ENCODE measurements at regions not wholly inside any gene's neighbourhood (a gene's known extent, or its start where the extent isn't known, plus 50 kb on each side); places are given as distances from the start of the nearest gene placed in this dataset.
"Not testable (repeated sequence)": the region's sequence is repeated elsewhere in the genome, so short reads cannot be mapped to it uniquely, and the experiment has no call there.

DNA sequence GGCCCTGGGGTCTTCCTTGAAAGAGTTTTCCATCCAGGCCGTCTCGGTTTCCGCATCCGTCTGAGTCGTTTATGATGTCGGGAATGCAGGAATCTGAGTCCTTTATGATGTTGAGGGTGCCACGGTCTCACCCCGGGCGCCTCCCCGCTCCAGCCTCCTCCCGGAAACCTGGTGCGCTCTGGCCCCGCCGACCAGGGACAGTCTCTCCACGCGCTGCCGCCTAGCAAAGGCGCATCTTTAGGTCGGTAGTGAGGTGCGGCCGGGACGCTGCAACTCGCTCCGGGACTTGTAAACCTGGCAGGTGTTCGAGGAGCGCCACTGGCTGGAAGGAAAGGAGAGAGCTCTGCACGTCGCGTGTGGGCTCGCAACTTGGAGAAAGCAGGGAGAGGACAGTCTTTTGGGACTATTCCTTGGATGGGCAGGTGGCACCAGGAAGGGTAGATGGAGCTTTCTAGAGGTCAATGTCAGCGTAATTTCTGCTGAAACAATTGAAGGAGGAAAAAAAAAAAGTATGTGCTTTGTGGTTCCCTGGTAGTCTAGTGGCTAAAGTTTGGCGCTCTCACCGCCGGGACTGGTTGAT is 132.0 kb downstream of the FAM72B start:
- DNase-seq, result peak in 1 of 4 experiments; percentile 14

DNA sequence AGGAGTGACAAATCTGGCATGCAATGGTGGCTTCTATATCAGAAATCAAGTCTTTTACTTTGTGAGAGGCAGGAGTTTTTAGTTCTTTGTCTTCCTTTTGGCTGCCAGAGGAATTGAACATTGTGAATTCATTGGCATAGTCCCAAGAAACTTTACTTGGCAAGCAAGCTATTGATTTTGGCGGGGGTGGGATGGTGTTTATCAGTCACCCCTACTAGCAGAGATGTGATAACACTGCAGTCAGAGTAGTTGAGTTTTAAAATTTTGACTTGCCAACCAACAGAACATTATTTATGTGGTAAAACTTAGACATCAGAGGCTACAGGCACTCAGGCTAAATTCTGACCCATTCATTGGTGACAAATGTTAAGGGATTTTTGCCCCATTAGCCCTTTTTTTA is 129.2 kb downstream of the FAM72B start:
- DNase-seq, result not testable (repeated sequence)

DNA sequence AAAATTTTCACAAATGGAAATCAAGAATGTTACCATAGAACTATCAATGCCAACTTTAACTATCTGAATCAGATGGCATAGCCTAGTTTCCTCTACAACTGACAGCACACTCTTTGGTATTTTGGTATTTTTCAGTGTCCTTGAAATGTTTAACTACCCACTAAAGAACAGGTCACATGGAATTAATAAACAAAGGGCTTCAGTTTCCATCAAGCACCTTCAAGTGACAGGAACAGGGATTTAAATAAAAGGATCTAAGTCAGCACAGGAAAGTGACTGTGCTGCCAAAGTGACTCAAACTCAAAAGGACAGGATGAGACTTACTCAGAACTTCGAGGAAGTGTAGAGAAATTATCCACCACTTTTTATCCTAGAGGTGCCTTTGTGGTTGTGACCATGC is 117.2 kb downstream of the FAM72B start:
- DNase-seq, result not testable (repeated sequence)

DNA sequence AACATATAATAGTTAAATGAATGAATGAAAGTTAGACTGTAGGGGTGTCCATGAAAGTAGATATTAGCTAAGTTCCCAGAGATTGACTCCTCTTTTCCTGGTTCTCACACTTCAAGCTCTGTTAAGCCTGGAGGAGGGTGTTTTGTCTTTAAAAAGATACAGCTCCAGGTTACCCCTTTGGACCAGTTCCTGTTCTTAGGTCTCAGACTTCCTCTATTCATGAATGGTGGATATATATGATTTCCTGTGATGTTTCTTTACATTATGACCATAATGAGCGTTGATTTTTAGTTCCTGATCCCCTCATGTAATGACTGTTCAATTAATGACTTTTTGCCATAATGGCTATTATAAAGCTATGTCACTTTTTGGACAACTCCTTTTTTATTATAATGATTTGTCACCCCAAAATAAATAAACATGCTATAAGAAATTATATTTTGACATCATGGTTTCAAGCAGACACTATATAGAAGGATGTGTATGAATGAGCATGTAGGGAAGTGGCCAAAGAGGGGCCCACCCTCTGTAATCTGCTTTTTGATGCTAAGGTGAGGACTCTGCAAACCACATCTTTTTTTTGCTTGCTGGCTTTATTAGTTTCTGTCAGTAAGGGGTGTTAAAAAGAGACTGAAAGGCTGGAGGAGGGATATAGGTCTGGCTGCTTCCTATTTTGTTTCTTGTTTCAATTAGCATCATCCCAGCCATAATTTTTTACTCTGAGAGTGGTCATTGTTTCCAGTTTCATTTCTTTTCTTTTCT is 115.2 kb downstream of the FAM72B start:
- DNase-seq, result not testable (repeated sequence)

DNA sequence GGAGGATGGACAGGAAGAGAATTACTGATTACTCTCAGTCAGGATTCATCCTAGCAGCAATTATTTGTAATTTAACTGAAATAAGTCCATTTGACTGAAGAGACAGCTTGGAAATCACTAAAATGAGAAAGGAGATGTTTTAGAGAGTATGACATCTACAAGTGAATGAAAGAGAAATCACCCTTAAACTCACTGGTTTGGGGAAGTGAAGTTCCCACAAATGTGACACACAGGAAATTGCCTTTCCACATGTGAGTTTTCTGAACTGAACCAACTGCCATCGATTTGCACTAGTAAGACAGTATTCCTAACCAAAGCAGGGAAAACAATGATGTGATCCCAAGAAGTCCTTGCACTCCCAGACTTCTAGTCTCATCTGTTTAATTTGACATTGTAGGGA is 110.3 kb downstream of the FAM72B start:
- DNase-seq, result not testable (repeated sequence)

DNA sequence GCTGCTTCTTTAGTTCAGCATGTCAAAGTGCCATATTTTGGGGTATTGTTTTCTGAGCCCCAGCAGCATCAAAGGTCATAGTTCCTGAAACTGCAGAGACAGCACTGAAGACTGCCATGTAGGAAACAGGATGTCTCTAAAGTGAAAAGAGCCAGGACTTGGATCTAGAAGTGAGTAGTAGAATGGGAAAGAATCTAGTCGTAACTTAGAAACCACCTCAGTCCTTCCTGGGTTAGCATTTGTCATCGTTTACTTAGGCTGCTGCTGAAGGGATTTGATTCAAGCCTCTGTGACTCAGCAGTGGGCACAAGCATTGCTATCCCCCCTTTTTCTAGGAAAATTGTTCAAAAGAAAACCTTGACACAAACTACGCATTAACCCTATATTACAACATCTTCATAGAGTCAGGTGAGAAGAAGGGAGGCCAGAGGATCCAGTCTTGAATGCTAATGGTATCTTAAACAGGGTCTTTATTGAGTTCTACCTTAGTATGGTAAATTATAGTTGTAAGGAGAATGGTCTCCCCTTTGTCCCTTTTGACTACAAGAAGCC is 108.8 kb downstream of the FAM72B start:
- not testable (repeated sequence) for DNase-seq

DNA sequence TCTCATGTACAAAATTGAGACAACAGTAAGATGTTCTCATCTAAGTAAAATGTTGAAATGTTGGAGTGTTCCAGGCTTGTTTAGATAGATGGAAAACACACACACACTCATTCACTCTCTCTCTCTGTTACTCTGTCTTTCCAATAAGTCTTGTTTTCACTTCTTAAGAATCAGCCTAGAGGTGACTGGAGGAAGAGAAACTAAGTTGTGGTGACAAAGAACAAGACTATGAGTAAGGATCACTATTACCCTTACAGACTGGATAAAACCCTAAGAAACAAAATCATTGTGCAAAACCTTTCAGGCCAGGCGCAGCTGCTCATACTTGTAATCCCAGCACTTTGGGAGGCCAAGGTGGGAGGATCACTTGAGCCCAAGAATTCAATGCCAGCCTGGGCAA is 107.5 kb downstream of the FAM72B start:
- DNase-seq, result not testable (repeated sequence)

DNA sequence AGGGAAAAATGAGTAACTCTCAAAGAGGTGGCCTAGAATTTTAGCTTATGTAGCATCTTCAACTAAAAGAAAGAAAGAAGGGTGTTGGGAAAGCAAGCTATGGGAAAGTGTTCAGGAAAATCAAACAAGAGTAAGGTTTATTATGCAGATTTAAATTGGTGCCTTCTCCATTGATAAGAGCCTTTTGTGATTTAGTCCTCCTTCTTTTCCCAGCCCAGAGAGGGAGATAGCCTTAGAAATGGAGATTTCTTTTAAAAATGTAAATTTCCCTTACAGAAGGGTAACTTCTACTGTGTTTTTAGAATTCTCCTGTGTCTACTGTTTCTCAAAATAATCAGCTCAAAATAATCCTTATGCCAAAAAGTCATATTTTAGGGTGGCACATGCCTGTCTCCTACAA is 104.5 kb downstream of the FAM72B start:
- DNase-seq, result not testable (repeated sequence)

DNA sequence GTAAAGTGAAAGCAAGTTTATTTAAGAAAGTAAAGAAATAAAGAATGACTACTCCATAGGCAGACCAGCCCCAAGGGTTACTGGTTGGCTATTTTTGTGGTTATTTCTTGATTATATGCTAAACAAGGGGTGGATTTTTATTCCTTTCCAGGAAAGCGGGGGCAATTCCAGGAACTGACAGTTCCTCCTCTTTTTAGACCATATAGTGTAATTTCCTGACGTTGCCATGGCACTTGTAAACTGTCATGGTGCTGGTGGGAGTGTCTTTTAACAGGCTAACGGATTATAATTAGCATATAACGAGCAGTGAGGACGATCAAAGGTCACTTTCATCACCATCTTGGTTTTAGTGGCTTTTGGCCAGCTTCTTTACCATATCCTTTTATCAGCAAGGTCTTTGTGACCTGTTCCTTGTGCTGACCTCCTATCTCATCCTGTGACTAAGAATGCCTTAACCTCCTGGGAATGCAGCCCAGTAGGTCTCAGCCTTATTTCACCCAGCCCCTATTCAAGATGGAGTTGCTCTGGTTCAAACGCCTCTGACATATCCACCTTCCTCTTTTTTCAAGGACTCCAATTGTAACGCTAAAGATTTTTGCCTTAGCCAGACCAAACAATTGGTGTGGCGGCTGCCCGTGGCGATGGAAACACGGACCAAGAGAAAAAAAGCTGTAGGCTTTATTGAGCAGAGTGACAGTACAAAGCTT is 103.8 kb downstream of the FAM72B start:
- DNase-seq, result peak; percentile 8 to 30 (median 24)

DNA sequence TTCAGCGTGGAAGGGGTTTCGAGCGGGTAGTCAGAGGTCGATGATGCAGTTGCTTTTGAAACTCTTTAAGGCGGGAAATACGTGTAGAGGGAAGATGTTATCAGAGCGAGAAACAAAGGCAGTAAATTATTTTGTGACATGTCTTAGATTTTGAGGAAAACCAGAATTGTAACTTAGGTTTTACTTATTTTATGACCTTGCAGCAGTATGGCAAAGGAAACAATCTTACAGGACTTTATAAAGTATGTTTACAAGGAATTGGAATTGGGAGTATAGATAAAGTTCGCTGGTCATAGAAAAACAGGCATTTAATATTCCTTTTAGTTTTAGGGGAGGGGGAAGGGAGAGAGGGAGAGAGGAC is 103.3 kb downstream of the FAM72B start:
- not testable (repeated sequence) for DNase-seq

DNA sequence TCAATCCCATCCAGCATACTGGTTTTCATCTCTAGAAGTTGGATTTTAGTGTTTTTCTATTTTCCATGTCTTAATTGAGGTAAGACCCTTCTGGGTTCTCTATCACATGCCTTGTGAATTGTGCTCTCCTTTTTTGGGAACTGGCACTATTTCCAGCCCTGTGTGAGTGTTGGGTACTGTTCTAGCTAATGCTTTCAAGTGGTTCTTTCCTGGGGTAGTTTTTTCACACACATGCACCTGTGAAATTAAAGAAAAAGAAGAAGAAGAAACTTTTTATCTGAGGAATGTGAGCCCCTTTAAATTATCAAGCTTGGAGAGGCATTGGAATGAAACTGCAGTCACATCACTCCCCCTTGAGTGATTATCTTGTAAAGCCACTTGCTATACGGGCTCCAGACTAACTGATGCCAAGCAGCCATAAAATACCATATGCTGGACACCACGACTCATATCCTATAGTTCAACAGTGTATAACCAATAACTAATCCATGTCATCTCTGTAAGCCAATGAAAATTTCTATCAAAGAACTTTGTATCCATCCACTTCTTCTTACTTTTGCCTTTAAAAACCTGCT is 102.4 kb downstream of the FAM72B start:
- DNase-seq, result peak in 1 of 4 experiments; percentile 0

DNA sequence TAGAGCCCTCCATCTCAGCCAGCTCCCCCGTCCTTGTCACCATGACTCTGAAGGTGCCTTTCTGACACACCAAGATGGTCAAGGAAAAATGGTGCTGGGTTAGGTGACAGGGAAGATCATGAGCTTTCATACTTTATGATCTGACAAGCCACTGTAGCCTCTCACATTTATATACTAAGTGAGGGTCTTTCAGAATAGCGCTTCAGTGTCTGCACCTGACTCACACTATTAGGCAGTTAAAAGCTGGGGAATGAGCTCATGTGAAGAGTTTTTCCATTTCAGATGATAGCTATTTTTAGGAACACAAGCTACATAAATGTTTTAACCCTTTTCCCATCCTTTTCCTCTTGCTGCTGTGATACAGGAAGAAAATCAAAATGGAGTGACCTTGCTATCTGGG is 101.1 kb downstream of the FAM72B start:
- not testable (repeated sequence) for DNase-seq

DNA sequence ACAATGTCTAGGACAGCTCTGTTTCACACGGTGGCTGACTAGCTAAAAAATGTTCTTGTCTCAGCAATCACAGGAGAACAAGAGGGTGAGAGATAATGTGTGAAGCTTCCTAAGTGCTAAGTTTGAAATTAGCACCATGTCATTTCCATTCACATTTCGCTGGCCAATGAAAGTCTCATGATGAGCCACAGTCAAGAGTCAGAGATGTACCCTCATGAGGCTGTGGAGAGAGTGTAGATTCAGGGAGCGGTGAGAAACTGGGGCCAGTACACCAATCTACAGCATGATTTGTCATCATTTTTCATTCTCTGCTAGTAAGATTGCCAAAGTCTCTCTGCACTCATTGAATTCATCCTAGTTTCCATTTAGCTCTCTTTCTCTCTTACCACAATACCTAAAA is 97.9 kb downstream of the FAM72B start:
- DNase-seq, result not testable (repeated sequence)

DNA sequence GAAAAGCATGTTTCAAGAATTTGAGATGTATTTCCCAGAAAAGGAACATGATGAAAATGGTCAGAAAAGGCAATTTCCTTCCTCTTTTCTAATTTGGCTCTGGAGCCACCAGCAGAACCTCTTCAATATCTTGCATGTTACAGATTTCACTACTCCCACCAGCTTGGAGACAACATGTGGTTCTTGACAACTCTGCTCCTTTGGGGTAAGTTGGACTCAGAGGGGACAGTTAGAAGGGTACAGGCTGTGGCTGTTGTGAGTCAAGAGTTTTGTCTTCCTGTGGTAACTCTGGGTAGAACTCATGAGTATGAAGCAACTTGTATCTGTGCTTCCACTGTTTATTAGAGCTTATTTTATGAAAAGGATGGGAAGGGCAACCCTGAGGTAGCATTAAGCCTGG is 96.9 kb downstream of the FAM72B start:
- peak in 2 of 4 experiments; percentile 0 for DNase-seq

DNA sequence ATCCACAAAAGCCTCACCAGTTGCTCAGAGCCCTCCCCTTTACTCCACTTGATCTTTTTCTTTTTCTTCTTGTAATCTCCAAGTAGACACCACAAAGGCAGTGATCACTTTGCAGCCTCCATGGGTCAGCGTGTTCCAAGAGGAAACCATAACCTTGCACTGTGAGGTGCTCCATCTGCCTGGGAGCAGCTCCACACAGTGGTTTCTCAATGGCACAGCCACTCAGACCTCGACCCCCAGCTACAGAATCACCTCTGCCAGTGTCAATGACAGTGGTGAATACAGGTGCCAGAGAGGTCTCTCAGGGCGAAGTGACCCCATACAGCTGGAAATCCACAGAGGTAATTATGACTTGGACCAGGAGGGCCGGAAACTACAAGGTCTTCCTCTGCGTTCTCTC is 95.6 kb downstream of the FAM72B start:
- not testable (repeated sequence) for DNase-seq

DNA sequence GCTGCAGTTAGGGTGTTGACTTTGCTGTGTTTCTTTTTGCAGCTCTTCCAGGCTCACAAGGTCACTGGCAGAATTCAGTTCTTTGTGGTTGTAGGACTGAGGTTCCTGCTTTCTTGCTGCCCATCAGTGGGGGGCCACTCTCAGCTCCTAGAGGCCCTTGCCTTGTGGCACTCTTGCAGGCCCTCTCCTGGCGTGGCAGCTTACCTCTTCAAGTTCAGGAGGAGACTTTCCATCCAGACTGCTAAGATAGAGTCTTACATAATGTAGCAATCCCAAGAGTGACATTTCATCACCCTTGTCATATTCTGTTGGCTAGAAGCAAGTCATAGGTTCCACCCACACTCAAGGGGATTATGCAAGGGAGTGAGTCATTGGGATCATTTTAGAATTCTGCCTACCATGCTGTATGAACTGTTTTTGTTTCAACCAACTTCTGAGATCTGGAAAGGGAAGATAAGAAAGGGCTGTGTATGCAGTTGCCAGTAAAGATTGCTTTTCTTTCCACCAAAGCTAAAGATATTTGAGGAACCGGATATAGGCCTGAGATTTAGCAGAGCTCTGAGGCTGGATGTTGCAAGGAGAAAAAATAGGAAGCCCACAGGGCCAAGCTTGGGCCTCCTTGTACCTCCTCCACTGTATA is 91.7 kb downstream of the FAM72B start:
- peak; percentile 60 to 91 (median 74) for DNase-seq

DNA sequence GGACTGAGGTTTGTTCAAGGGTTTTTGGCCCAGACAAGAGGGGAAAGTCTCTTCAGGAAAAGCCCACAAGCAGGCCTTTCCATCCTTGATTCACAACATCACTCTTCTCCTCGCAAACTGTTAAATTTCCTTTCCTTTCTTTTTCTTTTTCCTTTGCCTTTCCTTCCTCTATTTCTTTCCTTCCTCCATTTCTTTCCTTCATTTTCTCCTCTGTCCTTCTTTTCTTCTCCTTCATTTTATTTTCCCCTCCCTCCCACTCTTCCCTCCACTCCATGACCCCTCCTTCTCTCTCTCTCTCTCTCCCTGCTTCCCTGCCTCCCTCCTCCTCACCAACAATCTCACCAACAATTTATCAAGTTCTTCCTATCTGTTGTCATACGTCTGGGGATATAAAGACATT is 89.1 kb downstream of the FAM72B start:
- DNase-seq, result not testable (repeated sequence)

DNA sequence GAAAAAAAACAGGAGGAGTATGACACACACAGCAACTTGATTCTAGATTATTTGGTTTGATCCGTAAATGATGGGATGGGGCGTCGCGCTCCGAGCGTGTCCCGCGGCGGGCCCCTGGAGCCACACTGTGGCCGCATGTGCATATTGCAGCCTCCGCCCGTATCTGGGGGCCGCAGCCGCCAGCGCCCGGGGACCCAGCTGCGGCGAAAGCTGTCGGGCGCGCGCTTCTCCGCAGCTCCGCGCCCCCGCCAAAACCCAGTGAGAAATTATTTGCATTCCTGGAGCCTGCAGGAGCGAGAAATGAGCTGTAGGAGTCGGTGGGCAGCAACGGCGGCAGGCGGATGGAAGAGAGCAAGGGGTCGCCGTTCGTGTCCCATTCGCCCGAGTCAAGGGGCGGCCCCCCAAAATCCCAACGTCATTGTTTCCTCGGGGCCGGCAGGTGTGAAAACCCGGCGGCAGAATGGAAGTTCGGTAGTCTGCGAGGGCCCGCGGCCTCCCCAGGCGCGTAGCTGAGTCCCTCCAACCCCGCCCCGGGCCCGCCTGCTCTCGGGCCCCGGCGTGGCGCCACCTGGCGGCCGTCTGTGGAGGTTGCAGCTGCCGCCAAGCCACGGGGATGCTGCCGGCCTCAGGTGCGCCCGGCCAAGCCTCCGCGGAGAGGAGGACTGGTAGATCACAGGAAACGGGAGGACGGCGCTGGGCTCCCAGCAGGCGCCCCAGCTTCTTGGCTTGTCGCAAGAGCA is 86.8 kb downstream of the FAM72B start:
- DNase-seq, result peak; percentile 66 to 90 (median 82)

DNA sequence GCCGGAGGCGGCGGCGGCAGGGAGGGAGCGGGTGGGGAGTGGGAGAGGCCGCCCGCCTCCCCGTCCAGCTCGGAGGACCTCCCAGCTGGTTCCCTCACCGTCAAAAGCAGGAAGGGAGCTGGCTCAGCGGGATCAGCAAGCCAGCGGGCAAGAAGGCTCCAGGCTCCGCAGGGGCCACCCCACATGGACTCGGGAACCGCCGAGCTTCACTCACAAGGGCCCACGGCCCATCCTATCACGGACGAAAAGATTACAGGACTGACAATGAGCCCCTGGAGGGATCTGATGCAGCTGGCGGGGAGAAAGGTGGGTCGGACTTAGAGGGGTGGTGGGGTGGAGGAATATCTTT is 86.3 kb downstream of the FAM72B start:
- DNase-seq, result peak in 1 of 4 experiments; percentile 1

DNA sequence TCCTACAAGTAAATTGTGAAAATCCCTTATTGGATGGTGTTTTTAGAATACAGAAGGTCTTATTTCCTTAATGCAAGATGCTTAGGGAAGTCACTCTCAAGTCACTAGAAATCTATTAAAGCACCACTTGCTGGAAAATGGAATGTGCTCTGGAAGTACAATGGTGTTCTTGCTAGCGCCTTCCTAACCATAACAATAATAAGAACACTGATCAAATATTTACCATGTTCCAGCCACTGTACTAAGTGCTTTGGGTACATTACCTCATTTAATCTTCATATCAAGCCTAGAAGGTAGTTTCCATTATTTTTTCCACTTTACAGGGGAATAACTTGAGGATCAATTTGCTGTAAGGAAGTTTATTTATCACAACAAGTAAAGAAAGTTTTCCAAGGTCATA is 75.1 kb downstream of the FAM72B start:
- not testable (repeated sequence) for DNase-seq

DNA sequence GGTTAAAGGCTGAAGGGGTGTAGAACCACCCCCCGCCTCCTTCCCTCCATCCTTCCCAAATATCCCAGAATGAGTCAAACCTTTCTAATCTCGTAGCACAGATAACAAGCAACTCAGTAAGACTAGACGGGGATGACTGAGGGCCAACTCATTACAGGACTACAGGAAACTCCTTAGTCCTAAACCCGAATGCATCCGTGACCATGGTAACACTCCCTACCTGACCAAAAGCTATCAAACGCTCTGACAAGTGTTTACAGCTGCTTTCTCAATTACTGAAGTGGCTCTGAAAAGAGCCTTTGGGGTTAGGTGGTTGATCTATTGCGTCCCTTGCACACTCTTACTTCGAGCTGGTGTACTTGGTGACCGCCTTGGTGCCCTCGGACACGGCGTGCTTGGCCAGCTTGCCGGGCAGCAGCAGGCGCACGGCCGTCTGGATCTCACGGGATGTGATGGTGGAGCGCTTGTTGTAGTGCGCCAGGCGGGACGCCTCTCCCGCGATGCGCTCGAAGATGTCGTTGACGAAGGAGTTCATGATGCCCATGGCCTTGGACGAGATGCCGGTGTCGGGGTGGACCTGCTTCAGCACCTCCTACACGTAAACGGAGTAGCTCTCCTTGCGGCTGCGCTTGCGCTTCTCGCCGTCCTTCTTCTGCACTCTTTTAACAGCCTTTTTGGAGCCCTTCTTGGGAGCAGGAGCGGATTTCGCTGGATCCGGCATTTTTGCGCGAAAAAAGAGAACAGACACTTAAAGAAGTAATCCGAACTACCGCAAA is 67.4 kb downstream of the FAM72B start:
- not testable (repeated sequence) for DNase-seq
